ENCODE measurements at regions not wholly inside any gene's neighbourhood (a gene's known extent, or its start where the extent isn't known, plus 50 kb on each side); places are given as distances from the start of the nearest gene placed in this dataset.

GRCh38 chr4:96809563-96809962, 969.7 kb downstream of the PDHA2 start:
- 86 to 92% methylated on average over 2 of the region's 2 CpGs for WGBS, 2 donors
- no peaks in the 10 kb centered on the region for H3K27me3 ChIP-seq
- TF ChIP-seq CTCF (IDR thresholded peaks at IDR 0.05), result no peak
- no peak for TF ChIP-seq POLR2A (IDR thresholded peaks at IDR 0.05)
- intact Hi-C loops (cut with DNase I), result no loop called here
- DNase-seq, result no peak
- no peak overlapping the region for H3K4me3 ChIP-seq (replicated peaks in 1 of 3)
- H3K27ac ChIP-seq, result no peak overlapping the region
- no peaks in the 10 kb centered on the region for H3K9me3 ChIP-seq
- H3K4me1 ChIP-seq, result no peaks in the 10 kb centered on the region
- H3K36me3 ChIP-seq, result no peaks in the 10 kb centered on the region

- no peak for DNase-seq
- WGBS, 2 donors, result 71 to 76% methylated on average over 4 of the region's 4 CpGs
- no peak overlapping the region for H3K27ac ChIP-seq
- no peak overlapping the region for H3K4me3 ChIP-seq (replicated peaks in 1 of 3)
- intact Hi-C loops (cut with DNase I), result no loop called here
- no peaks in the 10 kb centered on the region for H3K4me1 ChIP-seq
- no peaks in the 10 kb centered on the region for H3K27me3 ChIP-seq
- TF ChIP-seq CTCF (IDR thresholded peaks at IDR 0.05) (no peak), POLR2A (IDR thresholded peaks at IDR 0.05) (no peak)
- H3K36me3 ChIP-seq, result no peaks in the 10 kb centered on the region
- H3K9me3 ChIP-seq, result no peaks in the 10 kb centered on the region
Observed at GRCh38 chr4:96827086-96827485, 987.2 kb downstream of the PDHA2 start.

GRCh38 chr4:96833831-96834230, 993.9 kb downstream of the PDHA2 start:
- WGBS, 2 donors, result 75 to 86% methylated on average over 2 of the region's 2 CpGs

GRCh38 chr4:96835991-96836390, 996.1 kb downstream of the PDHA2 start:
- no peak for TF ChIP-seq CTCF (IDR thresholded peaks at IDR 0.05)
- no peak for TF ChIP-seq POLR2A (IDR thresholded peaks at IDR 0.05)
- no peaks in the 10 kb centered on the region for H3K4me1 ChIP-seq
- H3K9me3 ChIP-seq, result no peaks in the 10 kb centered on the region
- H3K27me3 ChIP-seq, result no peaks in the 10 kb centered on the region
- no peak overlapping the region for H3K4me3 ChIP-seq (replicated peaks in 1 of 3)
- WGBS, 2 donors, result 81 to 85% methylated on average over 3 of the region's 3 CpGs
- H3K27ac ChIP-seq, result no peak overlapping the region
- no peaks in the 10 kb centered on the region for H3K36me3 ChIP-seq
- DNase-seq, result no peak
- intact Hi-C loops (cut with DNase I), result no loop called here

More at GRCh38 chr4:96833831-96834230, 993.9 kb downstream of the PDHA2 start:
- H3K27ac ChIP-seq, result no peak overlapping the region
- no peaks in the 10 kb centered on the region for H3K36me3 ChIP-seq
- no peak for TF ChIP-seq POLR2A (IDR thresholded peaks at IDR 0.05)
- no peak for TF ChIP-seq CTCF (IDR thresholded peaks at IDR 0.05)
- no peaks in the 10 kb centered on the region for H3K4me1 ChIP-seq
- DNase-seq, result no peak
- intact Hi-C loops (cut with DNase I), result no loop called here
- no peaks in the 10 kb centered on the region for H3K27me3 ChIP-seq
- H3K9me3 ChIP-seq, result no peaks in the 10 kb centered on the region
- no peak overlapping the region for H3K4me3 ChIP-seq (replicated peaks in 1 of 3)

GRCh38 chr4:96839441-96839840, 999.5 kb downstream of the PDHA2 start:
- WGBS, 2 donors, result 81 to 92% methylated on average over 2 of the region's 2 CpGs
- intact Hi-C loops (cut with DNase I), result no loop called here
- Histone ChIP-seq H3K4me3 (replicated peaks in 1 of 3) (no peak overlapping the region), H3K27me3 (no peaks in the 10 kb centered on the region), H3K4me1 (no peaks in the 10 kb centered on the region), H3K27ac (no peak overlapping the region), H3K36me3 (no peaks in the 10 kb centered on the region), H3K9me3 (no peaks in the 10 kb centered on the region)
- DNase-seq, result no peak
- TF ChIP-seq CTCF (IDR thresholded peaks at IDR 0.05) (no peak), POLR2A (IDR thresholded peaks at IDR 0.05) (no peak)
